K562 (cell line): ENCODE measurements at regions not wholly inside any gene's neighbourhood (a gene's known extent, or its start where the extent isn't known, plus 50 kb on each side); places are given as distances from the start of the nearest gene placed in this dataset.

Experiments
- CCNT2 ChIP-seq: IDR thresholded peaks from 2 replicates; pipeline ENCODE4 v1.6.1; 2011; ENCODE audit warnings: borderline replicate concordance, low read depth, mild to moderate bottlenecking, moderate library complexity, mixed read lengths, low read length; ENCODE audit not compliant: insufficient read length; ENCODE audit errors: extremely low read depth
- HCFC1 ChIP-seq: IDR thresholded peaks from 2 replicates; pipeline ENCODE4 v1.6.1; 2012; ENCODE audit warnings: low read depth, low read length, improper control_type of control experiment
- PHF21A ChIP-seq: fragments of 450-650 bp; IDR thresholded peaks from 2 replicates; pipeline ENCODE4 v1.6.1; 2017; ENCODE audit warnings: low read depth, borderline replicate concordance
- RBM14 ChIP-seq: fragments of 200-400 bp; formaldehyde crosslinking; IDR thresholded peaks from 2 replicates; pipeline ENCODE4 v1.6.1; 2018; ENCODE audit warnings: low read depth, mild to moderate bottlenecking, low read length, moderate library complexity, borderline replicate concordance; ENCODE audit not compliant: insufficient read depth
- RREB1 ChIP-seq: fragments of 250-450 bp; sonication (Bioruptor Pico); IDR thresholded peaks from 2 replicates; pipeline ENCODE4 v1.4.0; 2020
- SIX5 ChIP-seq, 2 experiments: IDR thresholded peaks; 2 replicates each; pipeline ENCODE4 v1.6.1; 2011; ENCODE audit warnings: low read length in 2 of 2, borderline replicate concordance in 1 of 2, low read depth in 1 of 2, mild to moderate bottlenecking in 1 of 2, moderate library complexity in 1 of 2; ENCODE audit not compliant: insufficient read depth in 1 of 2
- TCFL5 ChIP-seq: fragments of 250-450 bp; sonication (Bioruptor Pico); conservative IDR thresholded peaks from 2 replicates; pipeline ENCODE4 v1.6.1; 2021; ENCODE audit warnings: mild to moderate bottlenecking, moderate library complexity, matching md5 sums
- USF2 ChIP-seq: sonication (generic); formaldehyde crosslinking; IDR thresholded peaks from 2 replicates; pipeline ENCODE4 v1.5.0; 2020; ENCODE audit warnings: missing genetic modification reagents
- ZNF121 ChIP-seq: sonication (generic); formaldehyde crosslinking; conservative IDR thresholded peaks from 2 replicates; pipeline ENCODE4 v1.8.0; 2022; ENCODE audit warnings: missing genetic modification reagents
- ZNF354B ChIP-seq: fragments of 250-450 bp; sonication (Bioruptor Pico); IDR thresholded peaks from 2 replicates; pipeline ENCODE4 v1.4.0; 2020
- ZNF445 ChIP-seq: fragments of 250-450 bp; sonication (Bioruptor Pico); IDR thresholded peaks from 2 replicates; pipeline ENCODE4 v1.4.0; 2020; ENCODE audit warnings: low read depth, mild to moderate bottlenecking, moderate library complexity
- ZNF655 ChIP-seq: fragments of 250-450 bp; sonication (Bioruptor Pico); IDR thresholded peaks from 2 replicates; pipeline ENCODE4 v1.5.0; 2021
- TF ChIP-seq, protein P1 (sequence below): fragments of 450-650 bp; IDR thresholded peaks from 2 replicates; pipeline ENCODE4 v1.6.1; 2016
- TF ChIP-seq, protein P2 (sequence below): sonication (generic); formaldehyde crosslinking; IDR thresholded peaks from 2 replicates; pipeline ENCODE4 v1.8.0; 2022; ENCODE audit warnings: mild to moderate bottlenecking, missing genetic modification reagents

GRCh38 chr12:33587784-33588712 is 148.4 kb upstream of the SYT10 start (continued):
- TF ChIP-seq RREB1 (CRISPR knock-in tag) (no peak), ZNF655 (CRISPR knock-in tag) (no peak), HCFC1 (no peak), ZNF121 (CRISPR knock-in tag) (no peak), PHF21A (no peak), RBM14 (no peak), ZNF445 (no peak), ZNF354B (CRISPR knock-in tag) (no peak), CCNT2 (peak; percentile 97), SIX5 (IDR thresholded peaks at IDR 0.05; ENCODE audit: borderline replicate concordance in 1 of 2, insufficient read depth in 1 of 2, low read depth in 1 of 2, low read length in 2 of 2) (peak in 1 of 2 experiments; percentile 9; a peak in 1 of 4 replicates), USF2 (CRISPR knock-in tag) (no peak), TCFL5 (no peak)
- TF ChIP-seq, protein P1, sequence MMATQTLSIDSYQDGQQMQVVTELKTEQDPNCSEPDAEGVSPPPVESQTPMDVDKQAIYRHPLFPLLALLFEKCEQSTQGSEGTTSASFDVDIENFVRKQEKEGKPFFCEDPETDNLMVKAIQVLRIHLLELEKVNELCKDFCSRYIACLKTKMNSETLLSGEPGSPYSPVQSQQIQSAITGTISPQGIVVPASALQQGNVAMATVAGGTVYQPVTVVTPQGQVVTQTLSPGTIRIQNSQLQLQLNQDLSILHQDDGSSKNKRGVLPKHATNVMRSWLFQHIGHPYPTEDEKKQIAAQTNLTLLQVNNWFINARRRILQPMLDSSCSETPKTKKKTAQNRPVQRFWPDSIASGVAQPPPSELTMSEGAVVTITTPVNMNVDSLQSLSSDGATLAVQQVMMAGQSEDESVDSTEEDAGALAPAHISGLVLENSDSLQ, result peak; percentile 97
- TF ChIP-seq, protein P2, sequence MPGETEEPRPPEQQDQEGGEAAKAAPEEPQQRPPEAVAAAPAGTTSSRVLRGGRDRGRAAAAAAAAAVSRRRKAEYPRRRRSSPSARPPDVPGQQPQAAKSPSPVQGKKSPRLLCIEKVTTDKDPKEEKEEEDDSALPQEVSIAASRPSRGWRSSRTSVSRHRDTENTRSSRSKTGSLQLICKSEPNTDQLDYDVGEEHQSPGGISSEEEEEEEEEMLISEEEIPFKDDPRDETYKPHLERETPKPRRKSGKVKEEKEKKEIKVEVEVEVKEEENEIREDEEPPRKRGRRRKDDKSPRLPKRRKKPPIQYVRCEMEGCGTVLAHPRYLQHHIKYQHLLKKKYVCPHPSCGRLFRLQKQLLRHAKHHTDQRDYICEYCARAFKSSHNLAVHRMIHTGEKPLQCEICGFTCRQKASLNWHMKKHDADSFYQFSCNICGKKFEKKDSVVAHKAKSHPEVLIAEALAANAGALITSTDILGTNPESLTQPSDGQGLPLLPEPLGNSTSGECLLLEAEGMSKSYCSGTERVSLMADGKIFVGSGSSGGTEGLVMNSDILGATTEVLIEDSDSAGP (CRISPR knock-in tag), result no peak
